ENCODE measurements at regions not wholly inside any gene's neighbourhood (a gene's known extent, or its start where the extent isn't known, plus 50 kb on each side); places are given as distances from the start of the nearest gene placed in this dataset.

GRCh38 chr1:232096751-232097150 lies 470.2 kb downstream of the DISC1 start:
- H3K9me3 Mint-ChIP-seq, result peaks cover 29% of the 10 kb centered on the region
- 70% methylated on average over 2 to 3 of the region's 3 CpGs for WGBS, 2 experiments (ENCODE audit: insufficient coverage in 1 of 2, insufficient read length in 1 of 2)
- no peak for TF ChIP-seq CTCF (conservative IDR thresholded peaks at IDR 0.05)

More at GRCh38 chr1:232096751-232097150, 470.2 kb downstream of the DISC1 start:
- no peaks in the 10 kb centered on the region for H3K36me3 ChIP-seq (ENCODE audit: control insufficient read depth, insufficient read depth, low read length)
- no peaks in the 10 kb centered on the region for H3K27me3 ChIP-seq (ENCODE audit: control insufficient read depth, insufficient read depth, low read length, poor library complexity, severe bottlenecking)
- DNase-seq, result no peak
- H3K27ac ChIP-seq (ENCODE audit: low read depth, low read length), result no peak overlapping the region
- H3K4me3 Mint-ChIP-seq, result no peak overlapping the region
- H3K27me3 Mint-ChIP-seq (ENCODE audit: insufficient read depth), result peaks cover 17% of the 10 kb centered on the region
- H3K27ac Mint-ChIP-seq, result no peak overlapping the region
- H3K4me1 Mint-ChIP-seq, result no peaks in the 10 kb centered on the region
- no peaks in the 10 kb centered on the region for H3K4me1 ChIP-seq (ENCODE audit: control insufficient read depth, insufficient read depth, low read length)
- H3K36me3 Mint-ChIP-seq (ENCODE audit: low read depth), result peaks cover 5% of the 10 kb centered on the region
- no peak overlapping the region for H3K4me3 ChIP-seq (ENCODE audit: low read length)
- H3K9ac ChIP-seq (ENCODE audit: extremely low read depth, low read length, poor library complexity, severe bottlenecking), result no peak overlapping the region
- H3K9me3 ChIP-seq (ENCODE audit: control insufficient read depth, low read length), result peaks cover 15% of the 10 kb centered on the region

All from endodermal cell (in vitro differentiated cells).